ENCODE measurements at regions not wholly inside any gene's neighbourhood (a gene's known extent, or its start where the extent isn't known, plus 50 kb on each side); places are given as distances from the start of the nearest gene placed in this dataset.

DNA sequence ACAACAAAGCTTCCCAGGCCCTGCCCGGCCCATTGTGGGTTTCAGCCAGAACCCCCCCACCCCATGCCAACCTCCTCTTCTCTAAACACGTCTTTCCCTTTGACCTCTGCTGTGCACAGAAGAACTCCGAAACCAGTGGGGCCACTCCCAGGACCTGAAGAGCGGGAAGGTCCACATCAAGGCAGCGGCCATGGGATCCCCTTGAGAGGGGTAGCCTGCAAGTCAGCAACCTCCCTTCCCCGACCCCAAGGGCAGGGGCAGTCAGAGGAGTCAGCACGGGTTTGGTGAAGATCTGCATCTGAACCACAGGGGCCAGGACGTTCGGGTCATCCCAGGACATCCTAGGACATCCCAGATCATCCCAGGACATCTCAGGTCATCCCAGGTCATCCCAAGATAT, 379.9 kb upstream of the IRX4 start:
- no peak for DNase-seq (ENCODE audit: low read depth)

- DNase-seq (ENCODE audit: low read depth): no peak
Measured at GRCh38 chr5:2261004-2261703, 378.4 kb upstream of the IRX4 start.

- no peak for DNase-seq (ENCODE audit: low read depth)
Measured at GRCh38 chr5:2260211-2261003, 377.7 kb upstream of the IRX4 start.

DNA sequence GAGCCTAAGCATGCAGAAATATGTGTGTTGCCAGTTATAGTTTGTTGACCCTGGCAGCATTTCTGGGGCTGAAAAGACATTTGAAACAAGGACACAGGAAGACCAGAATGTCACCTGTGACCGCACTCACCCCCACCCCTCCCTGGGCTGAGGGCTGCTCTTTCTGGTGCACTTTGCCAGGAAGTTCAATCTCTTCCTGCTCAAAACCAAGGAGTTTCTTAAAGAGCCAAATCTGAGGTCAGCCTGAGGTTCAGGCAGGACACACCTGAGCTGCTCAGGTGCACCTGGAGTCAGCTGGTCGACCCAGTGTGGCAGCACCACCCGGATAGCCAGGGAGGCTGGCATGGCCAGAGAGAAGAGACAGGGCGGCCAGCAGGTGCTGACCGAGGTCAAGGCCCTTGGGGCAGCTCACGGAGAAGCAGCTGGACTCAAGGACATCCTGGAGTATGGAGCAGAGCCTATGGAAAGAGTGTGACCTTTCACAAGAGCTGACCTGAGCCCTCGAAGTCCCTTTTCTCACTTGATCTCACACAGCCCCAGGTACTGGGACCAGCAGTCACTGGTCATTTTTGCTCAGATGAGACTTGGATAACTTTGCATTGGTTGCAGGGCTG, 376.9 kb upstream of the IRX4 start:
- no peak for DNase-seq (ENCODE audit: low read depth)

DNA sequence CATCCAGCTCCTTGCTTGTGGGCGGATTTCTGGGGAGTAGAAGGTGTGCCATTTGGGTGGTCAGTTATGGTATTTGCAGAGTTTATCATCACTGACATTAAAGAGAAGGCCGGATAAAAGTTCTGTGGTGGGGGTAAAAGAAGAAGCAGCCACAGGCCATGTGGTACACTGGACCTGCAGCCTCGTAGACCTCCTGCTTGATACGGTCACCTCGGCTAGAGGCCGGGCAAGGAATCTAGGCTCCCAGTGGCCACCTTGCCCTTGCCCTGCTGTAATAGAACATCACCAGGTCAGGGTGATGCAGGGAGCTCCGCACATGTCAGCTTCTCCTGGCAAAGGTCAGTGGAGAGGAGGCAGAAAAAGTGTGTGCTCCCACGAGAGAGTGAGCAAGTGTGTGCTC, 376.1 kb upstream of the IRX4 start:
- DNase-seq (ENCODE audit: low read depth): no peak

DNA sequence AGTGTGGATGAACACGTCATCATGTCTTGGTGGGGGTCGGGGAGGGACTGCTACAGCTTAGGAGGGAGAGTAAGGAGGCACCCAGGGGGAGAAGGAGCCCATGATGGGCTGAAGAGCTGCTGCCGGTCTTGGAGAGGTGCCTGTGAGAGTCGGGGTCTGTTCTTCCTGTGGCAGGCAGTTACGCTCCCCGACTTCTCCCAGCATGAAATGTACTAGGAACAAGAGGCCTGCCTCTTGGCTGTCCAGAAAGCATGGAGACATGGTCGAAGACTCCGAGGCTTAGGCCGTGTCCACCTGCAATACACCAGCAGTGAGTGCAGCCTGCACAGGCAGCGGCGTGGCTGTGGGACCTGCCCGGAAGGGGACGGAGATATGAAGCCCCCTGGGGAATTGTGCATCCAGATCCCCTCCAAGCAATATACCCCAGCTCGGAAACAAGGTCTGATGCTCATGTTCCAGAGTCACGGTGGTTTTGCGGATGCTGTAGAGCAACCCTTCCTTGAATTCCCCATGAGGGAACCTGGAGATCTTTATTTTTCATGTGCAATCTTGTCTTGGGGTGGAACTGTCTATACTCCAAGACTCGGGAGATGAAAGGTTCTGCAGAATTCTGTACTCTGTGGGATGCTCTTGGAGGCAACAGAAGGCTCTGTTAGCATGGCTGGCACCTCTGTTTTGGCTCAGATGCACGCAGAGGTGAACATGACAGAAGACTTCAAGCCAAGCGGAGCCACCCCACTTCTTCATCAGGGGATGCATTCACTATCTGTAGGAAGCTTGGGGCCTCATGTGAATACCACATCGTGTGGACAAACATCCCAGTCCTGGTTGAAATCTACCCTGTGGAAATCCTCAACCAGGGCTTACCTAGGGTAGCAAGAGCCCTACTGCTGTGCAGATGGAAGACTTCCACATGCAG, 374.9 kb upstream of the IRX4 start:
- DNase-seq (ENCODE audit: low read depth): no peak

GRCh38 chr5:2256691-2257280, 374.1 kb upstream of the IRX4 start:
- no peak for DNase-seq (ENCODE audit: low read depth)

- DNase-seq (ENCODE audit: low read depth): no peak
Measured at GRCh38 chr5:2255915-2256690, 373.4 kb upstream of the IRX4 start.

DNA sequence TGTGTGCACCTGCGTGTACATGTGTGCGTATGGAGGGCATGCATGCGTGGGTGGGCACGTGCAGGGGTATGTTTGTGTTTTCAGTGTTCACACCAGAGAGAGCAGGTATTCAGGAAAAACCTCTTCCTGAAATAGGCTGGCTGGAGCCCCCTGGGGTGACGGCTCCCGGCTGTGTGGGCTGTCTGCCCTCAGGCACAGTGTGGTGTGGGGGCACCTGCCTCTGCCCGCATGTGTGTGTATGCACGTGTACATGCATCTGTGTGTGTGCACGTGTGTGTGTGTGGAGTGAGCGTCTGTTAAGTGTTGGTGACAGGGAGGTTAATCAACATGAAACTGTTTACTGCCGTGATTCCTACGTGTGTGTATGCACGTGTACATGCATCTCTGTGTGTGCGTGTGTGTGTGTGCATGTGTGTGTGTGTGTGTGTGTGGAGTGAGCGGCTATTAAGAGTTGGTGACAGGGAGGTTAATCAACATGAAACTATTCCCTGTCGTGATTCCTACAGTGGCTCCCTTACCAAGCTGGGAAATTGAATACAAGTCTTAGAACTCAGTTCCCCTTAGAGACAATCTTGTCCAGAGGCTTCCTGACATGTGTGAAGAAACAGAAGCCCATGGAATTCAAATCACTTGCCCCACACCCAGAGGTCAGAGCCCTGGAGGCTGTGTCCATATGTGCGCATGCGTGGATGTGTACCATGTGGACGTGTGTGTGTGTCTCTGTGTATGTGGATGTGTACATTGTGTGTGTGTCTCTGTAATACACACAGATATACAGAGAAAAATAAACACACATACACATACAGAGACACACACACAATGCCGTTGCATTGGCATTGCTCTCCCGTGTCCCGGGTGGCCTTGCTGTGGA, 372.4 kb upstream of the IRX4 start:
- no peak for DNase-seq (ENCODE audit: low read depth)

- DNase-seq (ENCODE audit: low read depth): no peak
Measured at GRCh38 chr5:2254406-2254805, 371.7 kb upstream of the IRX4 start.

DNA sequence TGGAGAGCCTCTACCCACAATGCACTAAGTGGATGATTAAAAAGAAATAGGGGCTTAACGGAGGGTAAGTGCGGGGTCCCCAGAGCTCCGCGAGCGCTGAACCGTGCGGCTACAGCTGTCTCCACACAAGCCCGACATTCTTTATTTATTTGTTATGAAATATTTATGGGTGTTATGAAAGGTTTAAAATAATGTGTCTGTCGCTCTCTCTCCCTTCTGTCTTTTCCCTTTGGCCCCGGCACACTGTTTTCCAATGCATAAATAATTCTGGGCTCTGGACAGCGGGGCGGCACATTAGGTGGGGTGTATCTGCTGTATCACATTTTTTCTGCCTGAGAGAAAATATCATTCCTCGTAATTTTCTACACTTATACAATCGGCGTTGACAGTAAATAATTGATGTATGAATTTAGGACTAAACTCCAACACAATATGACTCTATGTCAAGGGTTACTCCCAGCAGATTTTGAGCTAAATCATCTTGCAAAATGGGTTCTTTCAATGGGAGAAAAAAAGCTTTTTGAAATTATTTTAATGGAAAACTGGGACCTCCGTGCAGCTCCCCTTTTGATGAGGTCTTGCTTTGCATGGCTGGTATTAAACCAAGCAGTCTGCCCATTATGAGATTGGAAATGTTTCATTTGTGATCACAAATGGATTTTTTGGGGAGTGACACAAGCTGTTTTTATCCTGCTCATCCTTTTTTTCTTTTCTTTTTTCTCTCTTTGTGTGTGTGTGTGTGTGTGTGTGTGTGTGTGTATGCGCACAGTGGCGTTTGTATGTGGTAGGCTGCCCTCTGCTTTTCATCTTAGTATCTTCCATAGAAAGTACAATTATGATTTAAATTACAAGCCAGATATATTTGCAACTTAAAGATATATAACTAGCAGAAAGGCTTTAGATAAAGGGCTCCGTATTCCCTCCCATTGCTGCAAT, 370.6 kb upstream of the IRX4 start:
- no peak for DNase-seq (ENCODE audit: low read depth)

GRCh38 chr5:2251751-2252150, 369.0 kb upstream of the IRX4 start:
- no peak for DNase-seq (ENCODE audit: low read depth)

DNA sequence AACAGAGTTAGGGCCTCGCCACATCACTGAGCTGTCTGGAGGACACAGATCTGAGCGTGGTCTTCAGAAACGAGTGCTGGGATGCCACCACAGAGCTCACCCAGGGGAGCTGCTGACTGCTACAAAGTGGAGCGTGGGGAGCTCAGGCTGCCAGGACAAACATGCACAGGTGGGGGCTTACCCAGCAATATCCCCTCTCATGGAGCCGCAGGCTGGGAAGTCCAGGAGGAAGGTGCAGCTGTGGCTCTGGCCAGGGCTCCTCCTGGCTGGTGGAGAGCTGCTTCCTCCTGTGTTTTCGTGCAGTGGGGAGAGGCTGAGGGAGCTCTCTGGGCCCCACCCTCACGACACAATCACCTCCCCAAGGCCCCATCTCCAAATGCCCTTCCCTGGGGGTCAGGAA, 368.6 kb upstream of the IRX4 start:
- DNase-seq (ENCODE audit: low read depth): no peak

GRCh38 chr5:2250365-2250950, 367.7 kb upstream of the IRX4 start:
- no peak for DNase-seq (ENCODE audit: low read depth)

DNA sequence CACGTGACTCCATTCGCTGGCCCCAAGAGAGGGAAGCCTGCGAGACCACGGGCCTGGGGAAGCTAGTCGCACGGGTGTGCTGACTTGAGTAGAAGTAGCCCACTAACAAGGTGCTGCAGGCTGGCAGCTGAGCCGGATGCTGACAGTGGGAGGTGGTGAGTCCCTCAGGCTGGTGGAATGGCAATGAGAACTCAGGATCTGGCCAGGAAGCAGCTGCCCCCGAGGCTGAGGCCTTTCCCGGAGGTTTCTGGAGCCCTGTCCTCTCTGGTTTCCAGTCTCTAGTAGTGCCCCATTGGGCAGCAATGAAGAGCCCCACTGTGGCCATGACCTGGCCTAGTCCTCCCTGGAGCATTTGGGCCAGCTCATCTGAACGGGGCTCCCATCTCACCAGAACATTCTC, 366.7 kb upstream of the IRX4 start:
- no peak for DNase-seq (ENCODE audit: low read depth)

- DNase-seq (ENCODE audit: low read depth): no peak
Measured at GRCh38 chr5:2249026-2249425, 366.3 kb upstream of the IRX4 start.

- DNase-seq (ENCODE audit: low read depth): no peak
Measured at GRCh38 chr5:2242539-2242938, 359.8 kb upstream of the IRX4 start.

DNA sequence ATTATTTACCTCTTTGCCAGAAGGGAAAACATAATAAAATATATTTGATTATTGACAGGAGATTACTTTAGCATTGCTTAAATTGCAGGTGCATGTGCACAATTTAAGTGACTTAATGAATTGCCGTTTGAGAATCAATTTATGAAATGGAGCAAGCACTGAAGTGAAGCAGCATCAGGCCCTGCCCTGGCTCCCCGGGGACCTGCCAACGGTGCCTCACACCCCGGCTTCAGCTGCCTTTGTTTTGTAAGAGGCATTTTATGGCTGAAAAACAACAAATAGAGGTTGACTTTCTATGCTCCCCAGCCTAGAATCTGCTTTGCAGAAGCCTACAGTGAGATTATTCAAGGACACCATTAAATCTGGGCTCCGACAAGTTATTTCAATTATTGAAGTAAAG, 359.1 kb upstream of the IRX4 start:
- DNase-seq (ENCODE audit: low read depth): no peak
